ENCODE measurements at regions not wholly inside any gene's neighbourhood (a gene's known extent, or its start where the extent isn't known, plus 50 kb on each side); places are given as distances from the start of the nearest gene placed in this dataset.

DNA sequence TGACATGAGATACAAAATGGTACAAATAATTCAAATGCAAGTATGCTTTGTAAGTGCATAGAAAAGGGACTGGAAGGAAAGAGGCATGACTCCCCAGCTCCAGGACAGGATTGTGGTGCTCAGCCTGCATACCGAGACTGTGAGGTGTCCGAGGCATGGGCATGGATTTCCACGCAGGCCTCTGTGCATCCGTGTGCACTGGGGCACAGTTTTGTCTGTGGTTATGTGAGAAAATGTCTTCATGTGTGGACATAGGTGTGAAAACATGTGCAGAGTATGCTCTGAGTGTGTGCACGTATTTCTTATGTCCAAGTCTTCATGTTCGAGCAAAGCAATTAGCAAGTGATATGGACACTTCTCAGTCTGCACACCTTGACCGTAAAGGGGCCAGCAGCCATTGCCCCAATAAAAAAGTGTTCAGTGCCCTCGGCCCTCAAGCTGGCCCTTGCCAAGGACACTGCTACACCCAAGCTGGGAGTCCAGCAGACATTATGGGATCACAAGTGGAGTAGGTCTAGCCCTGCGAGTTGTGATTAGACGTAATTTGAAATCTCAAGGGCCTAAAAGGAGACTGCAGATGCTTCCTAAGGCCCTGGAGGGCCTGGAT, 120.7 kb downstream of the CYP26B1 start:
- Histone ChIP-seq H3K9ac (ENCODE audit: insufficient read depth, low read depth, low read length) (no peak overlapping the region), H2AFZ (ENCODE audit: low read length) (no peak overlapping the region), H3K4me2 (ENCODE audit: low read depth, low read length) (no peak overlapping the region), H3K4me1 (ENCODE audit: insufficient read depth, low read length) (no peaks in the 10 kb centered on the region), H3K4me3 (replicated peaks in 1 of 3; ENCODE audit: insufficient read depth in 1 of 3, low read depth in 2 of 3, low read length in 3 of 3) (no peak overlapping the region), H3K79me2 (ENCODE audit: insufficient read depth, low read length) (no peaks in the 10 kb centered on the region), H4K20me1 (ENCODE audit: insufficient read depth, low read length) (no peaks in the 10 kb centered on the region), H3K36me3 (replicated peaks in 1 of 2; ENCODE audit: control insufficient read depth in 1 of 2, insufficient read depth in 2 of 2, low read length in 2 of 2) (no peaks in the 10 kb centered on the region), H3K27ac (ENCODE audit: extremely low read length, insufficient read depth, low read length) (no peak overlapping the region), H3K9me3 (ENCODE audit: low read length) (no peaks in the 10 kb centered on the region), H3K27me3 (ENCODE audit: control insufficient read depth in 1 of 2, insufficient read depth in 2 of 2, low read length in 2 of 2) (peaks cover 0 to 50% of the 10 kb centered on the region in 2 experiments; a peak in 3 of 5 replicates)
- DNase-seq (ENCODE audit: low spot score) (no peak), ATAC-seq (no peak), FAIRE-seq (no peak)
- TF ChIP-seq KDM1A (CRISPR knock-in tag; IDR thresholded peaks at IDR 0.05) = no peak
- TF ChIP-seq SAFB2 (CRISPR knock-in tag; IDR thresholded peaks at IDR 0.05; ENCODE audit: borderline replicate concordance, low read depth) = no peak
- no peak for TF ChIP-seq ZNF790 (CRISPR knock-in tag; IDR thresholded peaks at IDR 0.05; ENCODE audit: borderline replicate concordance)
- no peak for TF ChIP-seq TFE3 (CRISPR knock-in tag; IDR thresholded peaks at IDR 0.05)
- CTCF ChIA-PET (ENCODE audit: low intra/inter-chr PET ratio, low total read pairs) = no interaction called here
- POLR2A ChIA-PET = no interaction called here
- BruUV-seq (replicated peaks) = no TSS peak
- 19% methylated on average over 7 of the region's 10 CpGs for WGBS (ENCODE audit: low lambda C conversion rate)
- intact Hi-C loops (cut with micrococcal nuclease; ENCODE audit: unreplicated experiment) = no loop called here
- in situ Hi-C loops (cut with HindIII; ENCODE audit: extremely low pct_ligation_motif_present, low pct_unique_long_range_greater_than_20kb) = no loop called here

DNA sequence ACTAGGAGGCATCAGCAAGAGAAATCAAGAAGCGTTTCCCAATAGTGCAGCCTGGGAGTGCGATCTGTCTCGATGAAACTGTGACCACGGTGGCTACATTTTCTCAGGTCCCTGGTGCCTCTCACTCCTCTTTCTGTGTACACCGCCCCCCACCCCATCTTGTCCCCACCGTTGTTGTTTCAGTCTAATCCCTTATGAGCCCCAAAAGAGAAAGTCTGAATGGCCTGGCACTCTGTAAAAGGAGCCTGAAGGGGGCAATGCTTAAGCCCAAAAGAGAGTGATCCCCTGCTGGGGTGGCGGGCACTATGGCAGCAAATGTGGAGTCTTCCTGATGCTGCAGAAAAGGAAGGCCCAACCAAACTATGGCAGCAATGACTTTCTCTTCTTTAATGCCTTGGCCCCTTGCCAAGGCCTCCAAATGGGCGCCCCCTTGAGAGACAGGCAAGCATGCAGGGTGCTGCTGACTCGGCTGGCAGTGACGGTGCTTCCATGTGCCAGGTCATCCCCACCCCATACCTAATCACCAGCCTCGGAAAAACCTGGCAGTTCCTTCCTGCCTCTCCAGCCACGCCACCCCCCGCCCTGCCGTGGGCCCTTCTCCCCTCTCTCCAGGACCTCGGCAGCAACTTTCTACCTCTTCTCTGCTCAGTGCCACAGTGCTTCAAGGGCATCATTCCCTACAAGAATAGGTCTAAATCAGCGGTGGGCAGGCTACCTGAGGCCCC, 123.0 kb downstream of the CYP26B1 start:
- ChIA-PET CTCF (ENCODE audit: low intra/inter-chr PET ratio, low total read pairs) (no interaction called here), POLR2A (no interaction called here)
- Histone ChIP-seq H3K4me1 (ENCODE audit: insufficient read depth, low read length) (no peaks in the 10 kb centered on the region), H3K4me2 (ENCODE audit: low read depth, low read length) (no peak overlapping the region), H3K27ac (ENCODE audit: extremely low read length, insufficient read depth, low read length) (no peak overlapping the region), H3K4me3 (replicated peaks in 1 of 3; ENCODE audit: insufficient read depth in 1 of 3, low read depth in 2 of 3, low read length in 3 of 3) (no peak overlapping the region), H3K9ac (ENCODE audit: insufficient read depth, low read depth, low read length) (no peak overlapping the region), H3K9me3 (ENCODE audit: low read length) (no peaks in the 10 kb centered on the region), H3K79me2 (ENCODE audit: insufficient read depth, low read length) (no peaks in the 10 kb centered on the region), H2AFZ (ENCODE audit: low read length) (no peak overlapping the region), H4K20me1 (ENCODE audit: insufficient read depth, low read length) (no peaks in the 10 kb centered on the region), H3K36me3 (replicated peaks in 1 of 2; ENCODE audit: control insufficient read depth in 1 of 2, insufficient read depth in 2 of 2, low read length in 2 of 2) (no peaks in the 10 kb centered on the region), H3K27me3 (ENCODE audit: control insufficient read depth in 1 of 2, insufficient read depth in 2 of 2, low read length in 2 of 2) (peaks cover 0 to 30% of the 10 kb centered on the region in 2 experiments; a peak in 2 of 5 replicates)
- intact Hi-C loops (cut with micrococcal nuclease; ENCODE audit: unreplicated experiment) = no loop called here
- 42% methylated on average over 16 of the region's 16 CpGs for WGBS (ENCODE audit: low lambda C conversion rate)
- ATAC-seq (no peak), FAIRE-seq (no peak), DNase-seq (ENCODE audit: low spot score) (no peak)
- in situ Hi-C loops (cut with HindIII; ENCODE audit: extremely low pct_ligation_motif_present, low pct_unique_long_range_greater_than_20kb) = no loop called here
- no TSS peak for BruUV-seq (replicated peaks)
- TF ChIP-seq NFKB2 (CRISPR knock-in tag; IDR thresholded peaks at IDR 0.05; ENCODE audit: borderline replicate concordance) (no peak), MIXL1 (CRISPR knock-in tag; IDR thresholded peaks at IDR 0.05) (no peak), SP4 (CRISPR knock-in tag; IDR thresholded peaks at IDR 0.05) (no peak), ZNF496 (CRISPR knock-in tag; IDR thresholded peaks at IDR 0.05; ENCODE audit: insufficient replicate concordance) (no peak), ZNF383 (CRISPR knock-in tag; IDR thresholded peaks at IDR 0.05; ENCODE audit: borderline replicate concordance) (no peak), ATF2 (CRISPR knock-in tag; IDR thresholded peaks at IDR 0.05) (no peak), ZSCAN31 (CRISPR knock-in tag; IDR thresholded peaks at IDR 0.05; ENCODE audit: low read depth) (no peak), KMT2A (CRISPR knock-in tag; IDR thresholded peaks at IDR 0.05) (no peak), ZNF549 (CRISPR knock-in tag; IDR thresholded peaks at IDR 0.05) (no peak), ZC3H13 (CRISPR knock-in tag; IDR thresholded peaks at IDR 0.05) (no peak), MBNL3 (CRISPR knock-in tag; conservative IDR thresholded peaks at IDR 0.05) (no peak), ZZZ3 (CRISPR knock-in tag; IDR thresholded peaks at IDR 0.05; ENCODE audit: borderline replicate concordance) (no peak), TBL1XR1 (IDR thresholded peaks at IDR 0.05; ENCODE audit: borderline replicate concordance, low read length, partially characterized antibody) (no peak)

Measured in HepG2 (cell line).